Endothelial cell of umbilical vein (primary cell): ENCODE measurements at regions not wholly inside any gene's neighbourhood (a gene's known extent, or its start where the extent isn't known, plus 50 kb on each side); places are given as distances from the start of the nearest gene placed in this dataset.

Source experiments
- BruUV-seq: library from RNA; stranded (reverse); fragments of 400-500 nt; replicated peaks from 2 replicates; lab custom pipeline; 2021; lab: Mats Ljungman, UMichigan
- CTCF ChIA-PET: fragments of 300-600, 350-600 bp; sonication (Branson Sonifier 250); formaldehyde crosslinking; loops from one replicate; lab custom pipeline; 2021; ENCODE audit warnings: antibody characterized with exemption, inconsistent platforms; lab: Charles Lee
- POLR2A ChIA-PET: fragments of 300-600, 350-600 bp; sonication (Branson Sonifier 250); formaldehyde crosslinking; loops from one replicate; lab custom pipeline; 2021; ENCODE audit warnings: antibody characterized with exemption, inconsistent platforms; lab: Charles Lee
- DNase-seq: peaks from one replicate; pipeline ENCODE4 v3.0.0-alpha.2; 2011; ENCODE audit warnings: low read depth, low spot score
- FAIRE-seq: peaks from 2 replicates; lab custom pipeline; 2011; peaks lifted over from hg19 to GRCh38; lab: Jason Lieb, UNC
- H2AFZ ChIP-seq: 2 replicates; pipeline ENCODE4 v1.6.0; 2012; ENCODE audit warnings: low read depth, low read length, control low read depth, inconsistent platforms
- H3K27ac ChIP-seq: 2 replicates; pipeline ENCODE4 v1.5.1; 2011; ENCODE audit warnings: low read depth, mild to moderate bottlenecking, control low read depth, low read length, moderate library complexity; ENCODE audit not compliant: insufficient read depth
- H3K27me3 ChIP-seq, 2 experiments: 2 replicates each; pipeline versions ENCODE4 v1.6.0 to v1.6.1; 2011; ENCODE audit warnings: low read length in 2 of 2, mixed read lengths in 1 of 2; ENCODE audit not compliant: control insufficient read depth in 2 of 2, insufficient read depth in 2 of 2
- H3K36me3 ChIP-seq, 2 experiments: 2 replicates in 1 of 2; 3 replicates in 1 of 2; pipeline ENCODE4 v1.5.1; 2011; ENCODE audit warnings: low read length in 2 of 2, mild to moderate bottlenecking in 1 of 2, moderate library complexity in 1 of 2; ENCODE audit not compliant: control insufficient read depth in 2 of 2, insufficient read depth in 2 of 2; ENCODE audit errors: extremely low read depth in 1 of 2
- H3K4me1 ChIP-seq: 3 replicates; pipeline ENCODE4 v1.5.1; 2011; ENCODE audit warnings: mild to moderate bottlenecking, low read length; ENCODE audit not compliant: control insufficient read depth, insufficient read depth; ENCODE audit errors: extremely low read depth
- H3K4me2 ChIP-seq: 2 replicates; pipeline ENCODE4 v1.6.1; 2011; ENCODE audit warnings: low read length, control low read depth, mixed read lengths; ENCODE audit not compliant: insufficient read depth
- H3K4me3 ChIP-seq, 3 experiments: fragments of 200-600 bp in 1 of 3; sonication (generic), shearing (Covaris generic) in 1 of 3; replicated peaks in 1 of 3; 2 replicates each; pipeline ENCODE4 v1.5.1; 2011 to 2016; ENCODE audit warnings: control low read depth in 3 of 3, low read length in 3 of 3, mild to moderate bottlenecking in 2 of 3, inconsistent platforms in 1 of 3, low read depth in 1 of 3, moderate library complexity in 1 of 3; ENCODE audit not compliant: insufficient read depth in 1 of 3
- H3K79me2 ChIP-seq: 2 replicates; pipeline ENCODE4 v1.6.0; 2012; ENCODE audit warnings: low read length, inconsistent platforms; ENCODE audit not compliant: control insufficient read depth, insufficient read depth
- H3K9ac ChIP-seq: replicated peaks from 2 replicates; pipeline ENCODE3; 2011; ENCODE audit warnings: low read length, control low read depth; ENCODE audit not compliant: insufficient read depth; ENCODE audit errors: extremely low read depth
- H3K9me1 ChIP-seq: replicated peaks from 3 replicates; pipeline ENCODE4 v1.6.0; 2011; ENCODE audit warnings: mild to moderate bottlenecking, low read length; ENCODE audit not compliant: control insufficient read depth, insufficient read depth; ENCODE audit errors: extremely low read depth
- H3K9me3 ChIP-seq: replicated peaks from 2 replicates; pipeline ENCODE4 v1.5.1; 2012; ENCODE audit warnings: low read length, inconsistent platforms; ENCODE audit not compliant: control insufficient read depth, insufficient read depth
- H4K20me1 ChIP-seq: replicated peaks from 2 replicates; pipeline ENCODE3; 2011; ENCODE audit warnings: mild to moderate bottlenecking, low read length; ENCODE audit not compliant: control insufficient read depth, insufficient read depth; ENCODE audit errors: extremely low read depth
- EZH2 ChIP-seq: IDR thresholded peaks from 2 replicates; pipeline ENCODE4 v1.6.1; 2012; ENCODE audit warnings: borderline replicate concordance, low read depth, mild to moderate bottlenecking, moderate library complexity, low read length, inconsistent platforms; ENCODE audit not compliant: severe bottlenecking
- FOS ChIP-seq: IDR thresholded peaks from 2 replicates; pipeline ENCODE4 v1.6.1; 2011; ENCODE audit warnings: mild to moderate bottlenecking, low read length, moderate library complexity, borderline replicate concordance; ENCODE audit not compliant: insufficient read depth
- GATA2 ChIP-seq: IDR thresholded peaks from 2 replicates; pipeline ENCODE4 v1.7.0; 2011; ENCODE audit warnings: low read depth, mild to moderate bottlenecking, moderate library complexity, mixed read lengths, low read length; ENCODE audit not compliant: insufficient read length, insufficient read depth
- JUN ChIP-seq: IDR thresholded peaks from 2 replicates; pipeline ENCODE4 v1.6.1; 2011; ENCODE audit warnings: borderline replicate concordance, low read depth; ENCODE audit not compliant: insufficient read length, insufficient read depth
- MYC ChIP-seq: IDR thresholded peaks from one replicate; pipeline ENCODE4 v1.6.1; 2011; ENCODE audit warnings: mild to moderate bottlenecking, low read depth, low read length
- POLR2A ChIP-seq: IDR thresholded peaks from 2 replicates; pipeline ENCODE4 v1.6.1; 2012; ENCODE audit warnings: low read depth, mild to moderate bottlenecking, control low read depth, low read length
- POLR2AphosphoS5 ChIP-seq: IDR thresholded peaks from 2 replicates; pipeline ENCODE4 v1.6.1; 2012; ENCODE audit warnings: low read depth, mild to moderate bottlenecking, control low read depth, low read length, moderate library complexity; ENCODE audit not compliant: insufficient read depth
- dilution Hi-C: fragments of 300-500 bp; cut with MboI; formaldehyde crosslinking; loops from one replicate; pipeline ENCODE4 v1.15.0; 2019; ENCODE audit warnings: low sequenced_read_pairs; ENCODE audit not compliant: extremely low pct_ligation_motif_present
- intact Hi-C: fragments of 100-400 bp; cut with micrococcal nuclease; formaldehyde crosslinking; loops from one replicate; pipeline ENCODE4 v1.10.0; 2022
- TF ChIP-seq, protein P1 (sequence below), 2 donors: IDR thresholded peaks; 1 replicate in 1 of 2; 2 replicates in 1 of 2; pipeline ENCODE4 v1.5.1; 2011; ENCODE audit warnings: low read length in 2 of 2, mild to moderate bottlenecking in 2 of 2, moderate library complexity in 2 of 2, control low read depth in 1 of 2, inconsistent platforms in 1 of 2, low read depth in 1 of 2; ENCODE audit not compliant: insufficient read depth in 1 of 2; ENCODE audit errors: extremely low read depth in 1 of 2
- TF ChIP-seq, protein P2 (sequence below): IDR thresholded peaks from 2 replicates; pipeline ENCODE4 v1.6.1; 2011; ENCODE audit not compliant: insufficient read depth, insufficient read length

DNA sequence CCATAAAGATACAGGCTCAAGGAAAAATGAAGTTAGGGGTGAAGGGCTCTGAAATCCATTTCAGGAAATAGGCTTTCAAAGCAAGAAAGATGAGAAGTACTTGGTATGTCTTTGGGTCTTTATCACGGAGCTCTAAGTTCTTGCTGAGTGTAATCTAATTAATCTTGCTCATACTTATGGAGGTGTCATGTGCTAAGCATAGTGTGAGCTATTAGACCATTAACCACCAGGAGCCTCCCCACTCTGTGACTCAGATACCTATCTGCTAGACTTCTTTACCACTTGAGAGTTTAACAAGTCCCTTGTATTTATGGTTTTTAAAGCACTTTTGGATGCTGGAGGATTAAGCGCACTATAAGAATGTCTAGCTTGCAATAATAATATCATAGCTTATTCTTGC is 678.7 kb downstream of the EPHA4 start:
- no peak overlapping the region for H3K9ac ChIP-seq
- H3K36me3 ChIP-seq = no peaks in the 10 kb centered on the region
- BruUV-seq = no TSS peak
- no peak overlapping the region for H3K4me3 ChIP-seq
- no peak overlapping the region for H2AFZ ChIP-seq
- ChIA-PET CTCF (interaction anchor here (1.5 kb wide), 1 partner anchor 680 kb away, joined by 4 read pairs; no protein-coding TSS in a partner anchor), POLR2A (no interaction called here)
- H3K79me2 ChIP-seq = no peaks in the 10 kb centered on the region
- TF ChIP-seq GATA2 (no peak), FOS (no peak), POLR2A (no peak), POLR2AphosphoS5 (no peak), MYC (no peak), JUN (no peak), EZH2 (no peak)
- TF ChIP-seq, protein P1, sequence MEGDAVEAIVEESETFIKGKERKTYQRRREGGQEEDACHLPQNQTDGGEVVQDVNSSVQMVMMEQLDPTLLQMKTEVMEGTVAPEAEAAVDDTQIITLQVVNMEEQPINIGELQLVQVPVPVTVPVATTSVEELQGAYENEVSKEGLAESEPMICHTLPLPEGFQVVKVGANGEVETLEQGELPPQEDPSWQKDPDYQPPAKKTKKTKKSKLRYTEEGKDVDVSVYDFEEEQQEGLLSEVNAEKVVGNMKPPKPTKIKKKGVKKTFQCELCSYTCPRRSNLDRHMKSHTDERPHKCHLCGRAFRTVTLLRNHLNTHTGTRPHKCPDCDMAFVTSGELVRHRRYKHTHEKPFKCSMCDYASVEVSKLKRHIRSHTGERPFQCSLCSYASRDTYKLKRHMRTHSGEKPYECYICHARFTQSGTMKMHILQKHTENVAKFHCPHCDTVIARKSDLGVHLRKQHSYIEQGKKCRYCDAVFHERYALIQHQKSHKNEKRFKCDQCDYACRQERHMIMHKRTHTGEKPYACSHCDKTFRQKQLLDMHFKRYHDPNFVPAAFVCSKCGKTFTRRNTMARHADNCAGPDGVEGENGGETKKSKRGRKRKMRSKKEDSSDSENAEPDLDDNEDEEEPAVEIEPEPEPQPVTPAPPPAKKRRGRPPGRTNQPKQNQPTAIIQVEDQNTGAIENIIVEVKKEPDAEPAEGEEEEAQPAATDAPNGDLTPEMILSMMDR (IDR thresholded peaks at IDR 0.05; ENCODE audit: extremely low read depth in 1 of 2, insufficient read depth in 1 of 2, low read depth in 1 of 2, low read length in 2 of 2) = no peak
- TF ChIP-seq, protein P2, sequence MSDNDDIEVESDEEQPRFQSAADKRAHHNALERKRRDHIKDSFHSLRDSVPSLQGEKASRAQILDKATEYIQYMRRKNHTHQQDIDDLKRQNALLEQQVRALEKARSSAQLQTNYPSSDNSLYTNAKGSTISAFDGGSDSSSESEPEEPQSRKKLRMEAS = no peak
- dilution Hi-C loops = no loop called here
- H3K4me1 ChIP-seq = no peaks in the 10 kb centered on the region
- H4K20me1 ChIP-seq = no peaks in the 10 kb centered on the region
- DNase-seq (no peak), FAIRE-seq (no peak)
- intact Hi-C loops = no loop called here
- no peaks in the 10 kb centered on the region for H3K27me3 ChIP-seq
- H3K4me2 ChIP-seq = no peak overlapping the region
- H3K9me1 ChIP-seq = no peaks in the 10 kb centered on the region
- no peaks in the 10 kb centered on the region for H3K9me3 ChIP-seq
- no peak overlapping the region for H3K27ac ChIP-seq
